ENCODE measurements at regions not wholly inside any gene's neighbourhood (a gene's known extent, or its start where the extent isn't known, plus 50 kb on each side); places are given as distances from the start of the nearest gene placed in this dataset.

DNA sequence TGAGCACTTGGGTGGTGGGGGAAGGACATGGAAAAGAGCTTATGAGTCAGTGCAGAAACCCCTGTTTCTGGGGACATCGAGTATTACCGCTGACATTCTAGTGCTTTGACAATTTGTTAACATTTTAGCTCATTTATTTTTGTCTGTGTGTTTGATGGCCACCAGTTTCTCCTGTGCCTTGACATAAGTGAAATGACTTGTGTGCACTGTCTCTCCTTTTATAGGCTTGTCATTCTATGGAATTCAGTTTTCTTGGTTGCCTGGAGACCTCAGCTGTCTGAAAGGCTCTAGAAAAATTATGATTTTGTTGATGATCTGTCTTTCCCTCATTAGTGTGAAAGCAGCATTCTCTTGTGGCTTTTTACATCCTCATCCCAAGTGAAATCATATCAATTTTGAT lies 190.0 kb upstream of the SMIM30 start:
- TF ChIP-seq, protein P1, sequence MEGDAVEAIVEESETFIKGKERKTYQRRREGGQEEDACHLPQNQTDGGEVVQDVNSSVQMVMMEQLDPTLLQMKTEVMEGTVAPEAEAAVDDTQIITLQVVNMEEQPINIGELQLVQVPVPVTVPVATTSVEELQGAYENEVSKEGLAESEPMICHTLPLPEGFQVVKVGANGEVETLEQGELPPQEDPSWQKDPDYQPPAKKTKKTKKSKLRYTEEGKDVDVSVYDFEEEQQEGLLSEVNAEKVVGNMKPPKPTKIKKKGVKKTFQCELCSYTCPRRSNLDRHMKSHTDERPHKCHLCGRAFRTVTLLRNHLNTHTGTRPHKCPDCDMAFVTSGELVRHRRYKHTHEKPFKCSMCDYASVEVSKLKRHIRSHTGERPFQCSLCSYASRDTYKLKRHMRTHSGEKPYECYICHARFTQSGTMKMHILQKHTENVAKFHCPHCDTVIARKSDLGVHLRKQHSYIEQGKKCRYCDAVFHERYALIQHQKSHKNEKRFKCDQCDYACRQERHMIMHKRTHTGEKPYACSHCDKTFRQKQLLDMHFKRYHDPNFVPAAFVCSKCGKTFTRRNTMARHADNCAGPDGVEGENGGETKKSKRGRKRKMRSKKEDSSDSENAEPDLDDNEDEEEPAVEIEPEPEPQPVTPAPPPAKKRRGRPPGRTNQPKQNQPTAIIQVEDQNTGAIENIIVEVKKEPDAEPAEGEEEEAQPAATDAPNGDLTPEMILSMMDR (IDR thresholded peaks at IDR 0.05): no peak
- TF ChIP-seq POLR2A (IDR thresholded peaks at IDR 0.05): no peak

Data from breast epithelium (tissue), 3 donors.